HUES64 (cell line): ENCODE measurements at regions not wholly inside any gene's neighbourhood (a gene's known extent, or its start where the extent isn't known, plus 50 kb on each side); places are given as distances from the start of the nearest gene placed in this dataset.
"Not testable (repeated sequence)": the region's sequence is repeated elsewhere in the genome, so short reads cannot be mapped to it uniquely, and the experiment has no call there.

Experiments used
- H3K27ac ChIP-seq: 2 replicates; pipeline ENCODE4 v1.7.0; 2013; ENCODE audit warnings: low read depth, low read length, inconsistent platforms
- H3K27me3 ChIP-seq: 2 replicates; pipeline ENCODE4 v1.6.1; 2013; ENCODE audit warnings: mild to moderate bottlenecking, low read length; ENCODE audit not compliant: insufficient read depth
- H3K36me3 ChIP-seq: 2 replicates; pipeline ENCODE4 v1.6.1; 2013; ENCODE audit warnings: mild to moderate bottlenecking, low read length; ENCODE audit not compliant: insufficient read depth
- H3K4me1 ChIP-seq: 2 replicates; pipeline ENCODE4 v1.6.1; 2013; ENCODE audit warnings: mild to moderate bottlenecking, low read length, moderate library complexity; ENCODE audit not compliant: insufficient read depth
- H3K4me3 ChIP-seq: 2 replicates; pipeline ENCODE4 v1.5.1; 2013; ENCODE audit warnings: mild to moderate bottlenecking, low read length, moderate library complexity
- H3K9ac ChIP-seq: 2 replicates; pipeline ENCODE4 v1.6.1; 2013; ENCODE audit warnings: mild to moderate bottlenecking, low read depth, low read length
- H3K9me3 ChIP-seq: 2 replicates; pipeline ENCODE4 v1.6.1; 2013; ENCODE audit warnings: low read depth, low read length; ENCODE audit not compliant: insufficient read depth
- WGBS: fragments of 150-250, 120-280 bp; methylation state at CpG from one replicate; pipeline ENCODE4 v1.1.7; 2013; ENCODE audit warnings: missing lambda C conversion rate; 5-methylcytosine and 5-hydroxymethylcytosine counted together

DNA sequence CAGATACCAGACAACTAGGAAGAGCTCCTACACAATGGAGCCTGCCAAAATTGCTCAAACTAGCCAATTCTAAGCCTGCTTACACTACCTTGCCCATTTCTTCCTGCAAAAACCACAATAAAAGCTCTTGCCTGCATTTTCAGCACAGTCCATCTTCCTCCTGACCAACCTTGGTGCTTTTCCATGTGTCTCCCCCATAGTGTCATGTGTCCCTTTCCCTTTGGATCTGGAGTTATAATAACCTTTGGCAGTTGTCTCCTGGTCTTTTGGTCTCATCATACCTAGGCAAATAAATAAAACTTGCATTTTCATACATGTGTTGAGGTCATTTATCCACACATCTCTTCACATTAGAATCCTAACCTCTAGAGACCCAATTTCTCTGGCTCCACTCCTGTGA is 203.1 kb upstream of the TRPC4 start:
- H3K4me1 ChIP-seq: no peaks in the 10 kb centered on the region
- no peak overlapping the region for H3K27ac ChIP-seq
- H3K4me3 ChIP-seq: no peak overlapping the region
- no peaks in the 10 kb centered on the region; the same call in 1 of the 2 replicates for H3K9me3 ChIP-seq
- H3K27me3 ChIP-seq: no peaks in the 10 kb centered on the region
- no peak overlapping the region for H3K9ac ChIP-seq
- no peaks in the 10 kb centered on the region for H3K36me3 ChIP-seq

DNA sequence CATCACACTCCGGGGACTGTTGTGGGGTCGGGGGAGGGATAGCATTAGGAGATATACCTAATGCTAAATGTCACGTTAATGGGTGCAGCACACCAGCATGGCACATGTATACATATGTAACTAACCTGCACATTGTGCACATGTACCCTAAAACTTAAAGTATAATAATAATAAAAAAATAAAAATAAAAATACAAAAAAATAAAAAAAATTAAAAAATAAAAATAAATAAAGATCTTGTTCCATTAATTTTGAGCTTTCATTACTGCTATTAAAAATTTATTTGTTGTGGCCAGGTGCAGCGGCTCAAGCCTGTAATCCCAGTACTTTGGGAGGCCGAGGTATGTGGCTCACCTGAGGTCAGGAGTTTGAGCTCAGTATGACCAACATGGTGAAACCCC is 201.8 kb upstream of the TRPC4 start:
- not testable (repeated sequence) for H3K9ac ChIP-seq, H3K4me1 ChIP-seq, H3K27ac ChIP-seq, H3K4me3 ChIP-seq, H3K27me3 ChIP-seq, H3K36me3 ChIP-seq, H3K9me3 ChIP-seq
- WGBS: 98% methylated on average over 2 of the region's 5 CpGs

DNA sequence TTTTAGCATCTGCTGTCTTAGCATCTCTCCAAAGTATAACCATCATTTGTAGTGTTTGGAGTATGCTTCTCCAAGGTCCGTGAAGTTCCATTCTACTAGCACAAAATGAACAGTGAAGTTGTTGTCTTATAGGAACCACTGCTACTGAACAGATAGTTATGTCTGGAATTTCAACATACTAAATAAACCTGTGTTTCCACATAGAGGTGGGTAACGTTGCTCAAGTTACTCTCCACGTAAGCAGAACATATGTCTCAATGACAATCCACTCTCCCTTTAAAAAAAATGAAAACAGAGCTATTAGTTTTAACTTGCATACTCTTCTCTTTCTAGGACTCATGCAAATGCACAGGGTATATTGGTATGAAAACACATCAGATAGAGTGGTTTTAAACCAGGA is 184.3 kb upstream of the TRPC4 start:
- WGBS: 96% methylated on average over 2 of the region's 3 CpGs
- H3K36me3 ChIP-seq: no peaks in the 10 kb centered on the region
- no peak overlapping the region for H3K4me3 ChIP-seq

DNA sequence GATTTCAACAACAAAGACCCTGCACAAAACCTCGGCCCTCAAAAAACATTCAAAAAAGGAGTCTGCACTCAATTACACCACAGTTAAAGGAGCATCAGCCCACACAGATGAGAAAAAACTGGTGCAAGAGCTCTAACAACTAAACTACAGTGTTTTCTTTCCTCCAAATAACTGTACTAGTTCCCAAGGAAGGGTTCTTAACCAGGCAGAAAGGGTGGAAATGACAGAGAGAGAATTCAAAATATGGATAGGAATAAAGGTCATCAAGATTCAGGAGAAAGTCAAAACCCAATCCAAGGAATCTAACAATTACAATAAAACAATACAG is 176.4 kb upstream of the TRPC4 start:
- Histone ChIP-seq H3K36me3 (no peaks in the 10 kb centered on the region), H3K9me3 (0 out of 2 replicates have a peak, but pooled peaks cover 3% of the 10 kb centered on the region), H3K27ac (no peak overlapping the region), H3K27me3 (no peaks in the 10 kb centered on the region), H3K9ac (no peak overlapping the region), H3K4me1 (0 out of 2 replicates have a peak, but pooled peaks cover 2% of the 10 kb centered on the region), H3K4me3 (no peak overlapping the region)
- 15% methylated on average over 1 of the region's 1 CpG for WGBS

More for the DNA sequence above, 184.3 kb upstream of the TRPC4 start:
- H3K27me3 ChIP-seq: no peaks in the 10 kb centered on the region
- no peak overlapping the region for H3K9ac ChIP-seq
- no peaks in the 10 kb centered on the region for H3K9me3 ChIP-seq
- H3K4me1 ChIP-seq: no peaks in the 10 kb centered on the region
- no peak overlapping the region for H3K27ac ChIP-seq

DNA sequence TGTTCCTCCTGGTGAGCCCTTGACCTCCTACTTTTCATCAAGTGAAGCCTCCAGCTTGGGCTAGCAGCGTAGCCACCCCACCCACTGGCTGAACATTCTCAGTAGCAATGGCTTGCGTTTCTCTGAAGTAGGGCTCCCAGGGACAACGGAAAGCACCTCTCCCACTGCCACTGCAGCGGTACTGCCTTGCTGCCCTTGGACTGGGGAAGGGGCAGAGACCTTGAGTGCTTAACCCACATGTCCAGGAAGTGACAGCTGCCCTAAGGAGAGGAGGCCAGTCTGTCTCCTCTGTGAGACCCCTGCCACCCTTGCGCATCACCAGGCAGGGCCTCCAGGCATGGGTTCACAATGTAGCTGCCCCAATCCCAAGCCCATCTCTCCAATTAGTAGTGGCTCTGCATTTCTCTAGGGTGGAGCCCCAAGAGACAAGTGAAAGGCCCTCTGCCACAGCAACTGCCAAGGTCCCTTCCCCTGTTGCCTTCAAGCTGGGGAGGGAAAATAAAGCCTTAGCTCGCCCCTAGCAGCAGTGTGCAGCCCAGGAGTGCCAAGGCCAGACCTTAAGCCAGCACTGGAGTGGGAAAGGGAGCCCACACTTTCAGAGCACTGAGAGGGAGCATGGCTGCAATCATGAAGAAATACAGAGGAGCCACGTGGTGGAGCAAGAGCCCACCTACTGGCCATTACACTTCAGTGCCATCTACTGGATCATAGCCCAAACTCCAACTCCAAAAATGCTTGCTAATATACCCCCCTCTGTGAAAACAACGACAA is 175.9 kb upstream of the TRPC4 start:
- H3K9ac ChIP-seq: no peak overlapping the region
- H3K4me1 ChIP-seq: 0 out of 2 replicates have a peak, but pooled peaks cover 2% of the 10 kb centered on the region
- no peak overlapping the region for H3K27ac ChIP-seq
- H3K9me3 ChIP-seq: 0 out of 2 replicates have a peak, but pooled peaks cover 3% of the 10 kb centered on the region
- no peaks in the 10 kb centered on the region for H3K27me3 ChIP-seq
- WGBS: 69% methylated on average over 8 of the region's 8 CpGs
- H3K4me3 ChIP-seq: no peak overlapping the region
- H3K36me3 ChIP-seq: no peaks in the 10 kb centered on the region

DNA sequence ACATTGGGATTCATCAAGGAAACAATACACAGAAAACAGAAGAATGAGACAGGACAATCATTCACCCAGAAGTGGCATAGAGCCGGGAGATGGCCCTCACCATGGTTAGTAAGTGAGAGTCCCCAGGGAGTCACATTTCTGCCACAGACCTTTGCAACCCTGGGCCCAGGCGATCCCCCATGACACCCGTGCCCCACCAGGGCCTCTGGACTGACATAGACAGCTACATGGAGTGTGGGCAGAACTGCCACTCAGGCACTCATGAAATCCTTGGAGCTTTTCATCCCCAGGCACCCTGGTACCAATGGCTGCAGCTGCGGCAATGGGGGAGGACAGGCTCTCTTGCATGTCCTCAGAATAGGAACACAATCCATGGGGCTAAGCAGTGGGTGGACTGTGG is 174.5 kb upstream of the TRPC4 start:
- H3K27me3 ChIP-seq: no peaks in the 10 kb centered on the region
- H3K4me1 ChIP-seq: 0 out of 2 replicates have a peak, but pooled peaks cover 2% of the 10 kb centered on the region
- H3K9me3 ChIP-seq: 0 out of 2 replicates have a peak, but pooled peaks cover 3% of the 10 kb centered on the region
- no peak overlapping the region for H3K9ac ChIP-seq
- H3K4me3 ChIP-seq: no peak overlapping the region
- no peak overlapping the region for H3K27ac ChIP-seq
- H3K36me3 ChIP-seq: no peaks in the 10 kb centered on the region
- WGBS: 95% methylated on average over 4 of the region's 4 CpGs

DNA sequence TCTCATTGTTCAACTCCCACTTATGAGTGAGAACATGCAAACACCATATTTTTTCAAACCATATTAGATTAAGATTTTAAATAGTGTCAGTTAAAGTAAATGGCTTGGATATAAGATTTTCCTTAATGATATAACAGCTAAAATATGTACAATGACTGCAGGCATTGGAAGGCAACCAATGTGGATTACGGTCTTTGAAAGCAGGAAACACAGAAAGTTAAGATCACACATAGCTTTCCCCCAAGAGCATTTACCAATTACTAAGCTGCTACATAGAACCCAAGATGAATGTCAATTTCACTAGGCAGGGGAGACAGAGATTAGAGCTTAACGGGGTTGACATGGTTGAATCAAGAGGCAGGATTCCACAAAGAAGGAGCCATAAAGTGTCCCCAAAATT is 173.2 kb upstream of the TRPC4 start:
- Histone ChIP-seq H3K27me3 (no peaks in the 10 kb centered on the region), H3K9me3 (0 out of 2 replicates have a peak, but pooled peaks cover 3% of the 10 kb centered on the region), H3K36me3 (no peaks in the 10 kb centered on the region), H3K9ac (no peak overlapping the region), H3K27ac (no peak overlapping the region), H3K4me1 (0 out of 2 replicates have a peak, but pooled peaks cover 2% of the 10 kb centered on the region), H3K4me3 (no peak overlapping the region)
- WGBS: 93% methylated on average over 2 of the region's 2 CpGs

DNA sequence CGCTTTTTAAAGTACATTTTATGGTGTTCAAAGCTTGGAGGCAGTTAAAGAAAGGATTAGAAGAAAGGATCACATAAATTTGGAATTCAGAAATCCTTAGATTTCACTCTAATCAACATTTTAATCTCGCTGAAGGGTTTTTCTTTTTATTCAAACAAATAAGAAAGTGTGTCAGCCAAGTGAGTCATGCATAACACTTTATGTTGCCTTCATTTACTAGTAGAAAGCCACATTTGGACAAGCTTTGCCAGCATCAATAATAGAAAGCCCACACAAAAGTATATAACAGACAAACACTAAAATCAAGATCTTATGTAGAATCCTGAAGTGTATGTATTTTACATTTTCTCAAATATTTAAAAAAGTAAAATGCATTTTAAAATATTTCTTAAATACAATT is 154.9 kb upstream of the TRPC4 start:
- Histone ChIP-seq H3K9me3 (no peaks in the 10 kb centered on the region), H3K36me3 (no peaks in the 10 kb centered on the region), H3K27me3 (no peaks in the 10 kb centered on the region), H3K4me1 (no peaks in the 10 kb centered on the region), H3K27ac (no peak overlapping the region), H3K4me3 (no peak overlapping the region), H3K9ac (no peak overlapping the region)
- 100% methylated on average over 1 of the region's 2 CpGs for WGBS

DNA sequence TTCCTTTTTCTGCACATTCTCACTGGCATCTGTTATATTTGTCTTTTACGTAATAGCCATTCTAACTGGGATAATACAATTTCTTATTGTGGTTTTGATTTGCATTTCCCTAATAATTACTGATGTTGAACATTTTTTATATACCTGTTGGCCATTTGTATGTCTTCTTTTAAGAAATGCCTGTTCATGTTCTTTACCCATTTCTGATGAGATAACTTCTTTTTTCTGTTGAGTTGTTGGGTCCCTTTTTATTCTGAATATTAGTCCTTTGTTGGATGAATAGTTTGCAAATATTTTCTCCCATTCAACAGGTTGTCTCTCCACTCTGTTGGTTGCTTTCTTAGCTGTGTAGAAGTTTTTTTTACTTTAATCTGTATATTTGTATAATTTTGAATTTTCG is 147.7 kb upstream of the TRPC4 start:
- H3K36me3 ChIP-seq: no peaks in the 10 kb centered on the region
- no peak overlapping the region for H3K9ac ChIP-seq
- H3K4me1 ChIP-seq: no peaks in the 10 kb centered on the region
- peaks cover 5% of the 10 kb centered on the region; the same call in 1 of the 2 replicates for H3K9me3 ChIP-seq
- H3K27ac ChIP-seq: no peak overlapping the region
- H3K4me3 ChIP-seq: no peak overlapping the region
- no peaks in the 10 kb centered on the region for H3K27me3 ChIP-seq
- 100% methylated on average over 1 of the region's 2 CpGs for WGBS

DNA sequence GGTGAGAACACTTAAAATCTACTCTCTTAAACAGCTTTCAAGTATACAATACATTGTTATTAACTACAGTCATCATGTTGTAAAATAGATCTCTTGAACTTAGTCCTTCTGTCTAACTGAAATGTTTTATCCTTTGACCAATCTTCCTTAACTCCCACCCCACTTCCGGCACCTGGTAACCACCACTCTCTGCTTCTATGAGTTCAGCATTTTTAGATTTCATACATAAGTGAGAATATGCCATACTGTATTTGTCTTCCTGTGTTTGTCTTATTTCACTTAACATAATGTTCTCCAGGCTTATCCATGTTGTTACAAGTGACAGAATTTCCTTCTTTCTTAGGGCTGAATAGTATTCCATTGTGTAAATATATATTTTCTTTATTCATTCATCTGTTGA is 144.1 kb upstream of the TRPC4 start:
- Histone ChIP-seq H3K36me3 (no peaks in the 10 kb centered on the region), H3K27me3 (no peaks in the 10 kb centered on the region), H3K9ac (no peak overlapping the region), H3K9me3 (peaks cover 5% of the 10 kb centered on the region; the same call in 1 of the 2 replicates), H3K27ac (no peak overlapping the region), H3K4me3 (no peak overlapping the region), H3K4me1 (no peaks in the 10 kb centered on the region)
- WGBS: 92% methylated on average over 1 of the region's 1 CpG

DNA sequence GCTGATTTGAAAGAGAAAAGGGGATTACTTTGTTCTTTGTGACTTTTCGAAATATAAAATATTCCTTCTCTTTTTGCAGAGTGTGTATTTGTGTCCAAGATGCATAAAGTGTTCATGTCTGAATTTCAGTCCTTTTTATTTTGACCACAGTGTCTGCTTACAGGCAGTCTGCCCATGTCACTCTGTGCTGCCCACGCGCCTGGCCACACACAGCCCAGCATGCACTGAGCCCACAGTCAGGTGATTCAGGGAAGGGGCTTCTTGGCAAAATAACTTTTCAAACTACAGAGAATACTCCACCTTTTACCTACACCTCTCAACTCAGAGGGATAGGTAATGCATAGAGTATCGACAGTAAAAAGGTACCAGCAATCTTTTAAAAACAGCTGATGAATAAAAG is 142.5 kb upstream of the TRPC4 start:
- 94% methylated on average over 4 of the region's 4 CpGs for WGBS
- no peaks in the 10 kb centered on the region for H3K27me3 ChIP-seq
- no peaks in the 10 kb centered on the region for H3K4me1 ChIP-seq
- no peak overlapping the region for H3K9ac ChIP-seq
- H3K9me3 ChIP-seq: no peaks in the 10 kb centered on the region
- H3K36me3 ChIP-seq: no peaks in the 10 kb centered on the region
- no peak overlapping the region for H3K27ac ChIP-seq
- no peak overlapping the region for H3K4me3 ChIP-seq

DNA sequence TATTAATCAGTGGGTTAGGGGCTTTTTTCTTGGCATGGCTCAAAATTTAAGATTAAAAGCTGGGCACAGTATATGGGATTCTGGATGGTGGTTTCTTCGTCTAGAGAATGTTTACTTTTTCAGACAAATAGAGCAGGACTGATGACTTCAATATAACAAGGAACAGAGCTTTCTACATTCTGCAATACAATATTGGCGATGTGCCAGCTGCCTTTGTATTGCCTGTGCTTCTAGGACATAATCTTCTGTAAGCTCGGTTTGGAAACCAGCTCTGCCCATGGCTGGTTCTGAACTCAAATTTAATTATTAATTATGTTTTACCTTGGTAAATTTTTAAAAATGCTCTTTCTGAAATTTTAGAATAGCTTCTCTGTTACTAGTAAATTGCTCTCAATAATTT is 139.1 kb upstream of the TRPC4 start:
- H3K4me3 ChIP-seq: no peak overlapping the region
- no peak overlapping the region for H3K9ac ChIP-seq
- no peaks in the 10 kb centered on the region for H3K9me3 ChIP-seq
- no peaks in the 10 kb centered on the region for H3K27me3 ChIP-seq
- H3K27ac ChIP-seq: no peak overlapping the region
- 92% methylated on average over 3 of the region's 3 CpGs for WGBS
- no peaks in the 10 kb centered on the region for H3K4me1 ChIP-seq
- no peaks in the 10 kb centered on the region for H3K36me3 ChIP-seq
